RWPE1 (cell line): ENCODE measurements at regions not wholly inside any gene's neighbourhood (a gene's known extent, or its start where the extent isn't known, plus 50 kb on each side); places are given as distances from the start of the nearest gene placed in this dataset.

Experiments
- CTCF ChIA-PET: fragments of 350-600 bp; sonication (Branson Sonifier 250); formaldehyde crosslinking; extraction: SDS; loops from one replicate; lab custom pipeline; 2021; lab: Yijun Ruan, JAX
- POLR2A ChIA-PET: fragments of 400-600 bp; formaldehyde crosslinking; extraction: SDS; loops from one replicate; lab custom pipeline; 2020; ENCODE audit warnings: antibody characterized with exemption; ENCODE audit not compliant: low non-redundant PET; lab: Yijun Ruan, JAX
- DNase-seq: peaks from one replicate; pipeline ENCODE4 v3.0.0; 2012; ENCODE audit warnings: low spot score
- H3K27ac ChIP-seq: fragments of 450-650 bp; 2 replicates; pipeline ENCODE4 v1.5.1; 2017
- TF ChIP-seq, protein P1 (sequence below): fragments of 450-650 bp; conservative IDR thresholded peaks from 2 replicates; pipeline ENCODE4 v1.5.1; 2017; ENCODE audit warnings: low read depth, mild to moderate bottlenecking

DNA sequence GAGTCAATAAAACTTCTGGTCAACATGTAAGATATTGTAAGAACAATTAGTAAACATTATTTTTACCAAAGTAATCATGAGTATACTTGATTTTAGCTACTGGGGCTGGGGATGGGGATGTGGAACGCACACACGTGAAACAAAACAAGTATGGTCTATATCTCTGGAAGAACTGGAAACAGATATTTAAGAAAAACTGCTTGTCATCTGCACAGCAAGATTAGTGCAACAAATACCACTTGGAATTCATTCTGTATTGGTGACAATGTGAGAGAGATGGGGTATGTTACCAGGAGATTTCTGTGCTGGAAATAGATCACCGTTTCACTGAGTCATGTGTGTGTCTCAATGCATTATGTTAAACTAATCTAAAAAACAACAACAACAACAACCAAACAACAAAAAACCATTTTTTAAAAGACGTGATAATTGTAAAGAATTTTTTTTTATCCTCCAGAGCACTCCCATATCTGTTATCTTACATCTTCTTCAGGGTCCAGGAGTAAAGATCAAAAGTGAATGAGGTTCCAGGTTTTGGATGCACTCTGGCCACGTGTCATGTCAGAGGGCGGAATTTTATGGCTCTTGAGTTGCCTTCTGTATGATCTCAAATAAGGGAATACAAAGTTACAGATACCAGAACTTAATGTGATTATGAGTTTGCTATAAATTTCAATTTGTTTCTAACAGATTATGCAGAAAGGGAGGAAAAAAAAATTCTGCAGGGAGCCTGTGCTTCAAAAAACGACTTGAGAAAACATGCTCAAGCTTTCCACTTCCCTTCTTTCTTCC, 153.0 kb downstream of the BBOX1 start:
- TF ChIP-seq, protein P1, sequence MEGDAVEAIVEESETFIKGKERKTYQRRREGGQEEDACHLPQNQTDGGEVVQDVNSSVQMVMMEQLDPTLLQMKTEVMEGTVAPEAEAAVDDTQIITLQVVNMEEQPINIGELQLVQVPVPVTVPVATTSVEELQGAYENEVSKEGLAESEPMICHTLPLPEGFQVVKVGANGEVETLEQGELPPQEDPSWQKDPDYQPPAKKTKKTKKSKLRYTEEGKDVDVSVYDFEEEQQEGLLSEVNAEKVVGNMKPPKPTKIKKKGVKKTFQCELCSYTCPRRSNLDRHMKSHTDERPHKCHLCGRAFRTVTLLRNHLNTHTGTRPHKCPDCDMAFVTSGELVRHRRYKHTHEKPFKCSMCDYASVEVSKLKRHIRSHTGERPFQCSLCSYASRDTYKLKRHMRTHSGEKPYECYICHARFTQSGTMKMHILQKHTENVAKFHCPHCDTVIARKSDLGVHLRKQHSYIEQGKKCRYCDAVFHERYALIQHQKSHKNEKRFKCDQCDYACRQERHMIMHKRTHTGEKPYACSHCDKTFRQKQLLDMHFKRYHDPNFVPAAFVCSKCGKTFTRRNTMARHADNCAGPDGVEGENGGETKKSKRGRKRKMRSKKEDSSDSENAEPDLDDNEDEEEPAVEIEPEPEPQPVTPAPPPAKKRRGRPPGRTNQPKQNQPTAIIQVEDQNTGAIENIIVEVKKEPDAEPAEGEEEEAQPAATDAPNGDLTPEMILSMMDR, result no peak
- DNase-seq, result no peak
- CTCF ChIA-PET, result interaction anchor here (0.6 kb wide), 1 partner anchor 311 kb away, joined by 3 read pairs; no protein-coding TSS in a partner anchor
- no peak overlapping the region for H3K27ac ChIP-seq
- POLR2A ChIA-PET, result no interaction called here

DNA sequence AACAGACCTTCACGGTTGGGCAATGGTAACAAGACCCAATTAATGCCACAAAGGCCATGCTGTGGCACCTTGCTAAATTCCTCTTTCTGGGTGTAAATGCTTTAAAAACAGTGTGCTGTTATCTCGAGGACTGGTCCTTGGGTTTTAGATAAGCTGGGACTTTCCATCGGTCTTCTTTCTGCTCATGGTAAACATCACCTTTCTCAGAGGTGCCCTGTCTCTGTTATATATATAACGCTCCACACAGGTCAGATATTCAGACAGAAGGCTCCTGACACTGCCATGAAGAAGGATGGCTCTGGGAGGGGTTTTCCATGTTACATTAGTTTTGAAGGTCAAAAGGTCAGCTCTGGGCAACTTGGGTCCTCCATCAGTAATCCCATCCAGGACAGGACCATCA, 151.6 kb downstream of the BBOX1 start:
- TF ChIP-seq, protein P1, result no peak
- POLR2A ChIA-PET, result no interaction called here
- CTCF ChIA-PET, result no interaction called here
- no peak for DNase-seq
- no peak overlapping the region for H3K27ac ChIP-seq

DNA sequence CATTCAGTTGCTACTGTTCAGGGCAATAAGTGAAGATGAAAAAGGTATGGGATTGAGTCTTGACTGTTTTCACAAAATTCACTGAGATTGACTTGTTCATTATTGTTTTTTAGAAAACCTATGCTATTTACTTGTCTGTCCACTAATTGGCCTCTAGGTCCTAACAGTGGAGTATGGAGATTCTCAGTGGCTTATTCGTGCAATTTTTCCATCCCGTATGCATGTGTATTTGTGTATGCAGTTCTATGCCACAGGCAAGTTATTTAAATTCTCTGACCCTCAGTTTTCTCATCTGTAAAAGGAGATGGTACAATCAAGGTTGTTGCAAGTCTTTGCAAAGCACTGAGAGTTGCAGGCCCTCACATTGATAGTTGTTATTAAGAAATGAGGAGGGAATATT, 151.0 kb downstream of the BBOX1 start:
- TF ChIP-seq, protein P1, result no peak
- DNase-seq, result no peak
- H3K27ac ChIP-seq, result no peak overlapping the region
- CTCF ChIA-PET, result no interaction called here
- POLR2A ChIA-PET, result no interaction called here

DNA sequence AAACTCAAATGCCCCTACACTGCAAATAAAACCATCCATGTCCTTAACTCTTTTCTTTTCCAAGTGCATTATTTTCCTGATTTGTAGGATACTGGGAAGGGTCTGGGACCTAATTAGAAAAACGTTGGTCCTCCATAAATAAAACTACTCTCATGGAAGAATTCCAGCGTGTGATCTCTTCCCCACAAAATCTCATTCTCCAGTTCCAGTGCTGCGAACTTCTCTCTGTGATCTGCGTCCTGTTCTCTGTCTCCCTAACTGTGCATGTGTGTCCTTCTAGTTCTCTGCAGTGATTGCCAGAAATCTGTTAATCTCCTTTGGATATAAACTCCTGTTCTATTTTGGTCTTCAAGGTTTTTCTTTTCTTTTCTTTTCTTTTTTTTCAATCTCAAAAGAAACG, 148.1 kb downstream of the BBOX1 start:
- no peak for DNase-seq
- ChIA-PET POLR2A (no interaction called here), CTCF (no interaction called here)
- TF ChIP-seq, protein P1, result no peak
- H3K27ac ChIP-seq, result no peak overlapping the region

DNA sequence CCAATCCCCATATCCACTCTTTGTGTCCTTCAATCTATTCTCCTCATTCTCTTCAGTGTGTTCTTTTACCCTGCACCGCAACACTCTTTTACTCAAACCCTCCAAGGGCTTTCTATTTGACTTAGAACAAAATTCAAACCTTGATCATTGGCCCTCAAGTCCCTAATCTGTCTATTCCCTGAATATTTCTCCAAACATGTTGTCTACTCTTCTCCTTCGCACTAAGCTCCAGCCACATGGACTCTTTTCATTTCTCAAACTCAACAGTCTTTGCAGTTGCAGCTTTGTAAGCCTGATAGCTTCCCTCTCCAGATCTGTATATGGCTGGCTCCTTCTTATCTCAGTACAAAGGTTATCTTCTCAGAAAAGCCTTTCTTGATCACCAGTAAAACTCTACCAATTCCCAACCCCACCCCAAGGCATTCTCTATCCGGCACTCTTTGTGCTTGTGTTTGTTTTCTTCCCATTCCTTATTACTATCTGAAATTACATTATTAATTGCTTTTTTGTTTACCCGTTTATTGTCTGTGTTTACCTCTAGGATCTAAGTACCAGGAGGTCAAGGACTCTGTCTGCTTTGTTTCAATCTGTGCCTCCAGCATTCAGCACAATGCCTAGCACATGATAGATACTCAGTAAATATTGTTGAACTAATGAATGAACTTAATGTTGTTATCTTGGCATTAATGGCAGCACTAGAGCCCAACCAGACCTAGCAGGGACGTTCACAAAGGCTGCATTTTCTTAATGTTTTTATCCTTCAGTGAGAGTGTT, 147.4 kb downstream of the BBOX1 start:
- H3K27ac ChIP-seq, result no peak overlapping the region
- POLR2A ChIA-PET, result no interaction called here
- DNase-seq, result no peak
- TF ChIP-seq, protein P1, result no peak
- CTCF ChIA-PET, result interaction anchor here (0.6 to 1.4 kb wide), 2 partner anchors 111 to 298 kb away, joined by 3 read pairs; no protein-coding TSS in a partner anchor

DNA sequence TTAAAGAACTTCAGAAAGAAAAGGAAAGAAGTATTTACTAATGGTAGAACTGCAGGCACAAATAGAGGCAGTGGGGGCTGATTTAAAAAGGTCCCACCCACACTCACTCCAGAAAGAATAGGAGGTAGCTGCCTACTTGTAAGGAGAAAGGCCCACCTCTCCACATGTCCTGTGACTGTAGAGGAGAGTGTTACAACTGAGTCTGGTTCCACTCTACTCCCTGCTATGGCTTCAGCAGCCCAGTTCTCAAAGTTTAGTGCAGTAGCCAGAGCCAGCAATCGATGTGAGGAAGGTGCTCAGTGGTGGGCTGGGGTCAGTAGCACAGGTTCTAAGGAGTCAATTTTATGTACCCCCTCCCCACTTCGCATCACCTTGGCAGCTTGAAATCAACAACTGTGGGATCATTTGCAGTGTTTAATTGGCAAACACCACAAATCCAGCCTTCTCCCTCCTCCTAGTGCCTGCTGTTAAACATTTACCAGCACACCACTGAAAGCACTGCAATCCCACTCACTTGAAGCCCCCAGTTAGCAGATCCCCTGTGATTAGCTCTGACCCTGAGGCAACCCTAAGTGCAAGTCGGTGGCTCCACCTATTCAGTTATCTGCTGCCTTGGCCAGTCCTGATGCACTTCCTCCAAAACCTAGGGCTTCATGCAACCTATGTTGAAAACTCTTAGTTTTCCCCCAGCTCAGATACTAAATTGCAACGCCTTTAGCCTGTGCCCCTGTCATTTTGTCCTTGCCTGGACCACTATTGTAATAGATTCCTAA, 146.6 kb downstream of the BBOX1 start:
- no peak for DNase-seq
- POLR2A ChIA-PET, result no interaction called here
- CTCF ChIA-PET, result interaction anchor here (1.0 to 1.4 kb wide), 2 partner anchors 109 to 299 kb away, joined by 3 read pairs; no protein-coding TSS in a partner anchor
- TF ChIP-seq, protein P1, result no peak
- H3K27ac ChIP-seq, result no peak overlapping the region
